HG03175 (cell line): ENCODE measurements at regions not wholly inside any gene's neighbourhood (a gene's known extent, or its start where the extent isn't known, plus 50 kb on each side); places are given as distances from the start of the nearest gene placed in this dataset.

ENCODE experiments used
- ATAC-seq: cut with Tn5 transposase; IDR thresholded peaks from one replicate; pipeline ENCODE4 v1.9.1; 2021; ENCODE audit warnings: mild to moderate bottlenecking, moderate library complexity; ENCODE audit not compliant: unreplicated experiment

DNA sequence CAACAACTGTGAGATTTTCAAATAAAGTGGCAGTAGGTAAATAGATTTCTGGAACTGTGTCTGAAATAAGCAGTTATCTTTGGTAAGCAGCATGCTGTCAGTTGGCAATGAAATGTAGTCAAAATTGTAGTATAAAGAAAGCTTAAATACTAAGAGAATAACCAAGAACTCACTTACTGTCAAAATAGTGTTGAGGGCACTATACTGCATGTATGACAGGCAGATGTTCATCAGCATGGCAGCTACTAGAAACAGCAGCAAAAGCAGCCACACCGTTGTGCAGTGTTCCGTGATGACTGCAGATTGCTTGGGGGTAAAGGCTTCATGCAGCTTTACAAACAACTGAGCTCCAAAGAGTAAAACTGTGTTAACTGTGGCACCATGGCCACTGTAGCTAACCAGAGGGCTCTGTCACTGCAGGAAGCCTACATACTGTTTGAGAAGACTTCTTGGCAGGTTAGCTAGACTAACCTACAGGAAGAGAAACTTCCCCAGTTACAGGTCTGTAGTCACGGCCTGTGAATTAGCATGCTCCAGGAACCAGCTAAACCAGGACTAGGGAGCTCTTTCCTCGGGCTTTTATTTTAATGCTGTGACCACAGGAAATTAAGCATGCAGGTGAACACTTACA is 459.7 kb downstream of the TBL1XR1 start:
- no peak for ATAC-seq

DNA sequence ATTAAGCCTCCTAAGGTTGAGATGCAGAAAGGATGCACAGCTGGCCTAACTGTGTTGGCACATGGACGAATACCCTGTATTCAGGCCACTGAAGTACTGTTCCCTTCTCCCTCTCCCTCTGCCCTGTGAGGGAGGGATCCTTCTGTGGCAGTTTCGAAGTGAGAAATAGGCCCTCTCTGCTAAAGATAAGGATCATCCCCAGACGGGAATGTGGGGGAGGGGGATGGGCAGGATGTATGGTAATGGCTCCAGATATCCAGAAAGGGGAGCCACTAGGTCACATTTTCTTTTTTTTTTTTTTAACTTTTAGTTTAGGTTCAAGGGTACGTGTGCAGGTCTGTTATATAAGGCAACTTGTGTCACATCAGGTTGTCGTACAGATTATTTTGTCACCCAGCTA is 463.1 kb downstream of the TBL1XR1 start:
- no peak for ATAC-seq

DNA sequence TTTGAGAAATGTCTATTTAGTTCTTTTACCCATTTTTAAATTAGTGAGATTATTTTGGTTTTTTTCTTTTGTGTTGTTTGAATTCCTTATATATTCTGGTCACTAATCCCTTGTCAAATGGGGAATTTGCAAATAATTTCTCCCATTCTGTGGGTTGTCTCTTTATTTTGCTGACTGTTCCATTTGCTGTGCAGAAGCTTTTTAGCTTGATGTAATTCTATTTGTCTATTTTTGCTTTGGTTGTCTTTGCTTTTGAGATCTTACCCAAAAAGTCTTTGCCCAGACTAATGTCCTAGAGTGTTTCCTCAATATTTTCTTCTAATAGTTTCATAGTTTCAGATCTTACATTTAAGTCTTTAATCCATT is 472.9 kb downstream of the TBL1XR1 start:
- ATAC-seq = no peak

DNA sequence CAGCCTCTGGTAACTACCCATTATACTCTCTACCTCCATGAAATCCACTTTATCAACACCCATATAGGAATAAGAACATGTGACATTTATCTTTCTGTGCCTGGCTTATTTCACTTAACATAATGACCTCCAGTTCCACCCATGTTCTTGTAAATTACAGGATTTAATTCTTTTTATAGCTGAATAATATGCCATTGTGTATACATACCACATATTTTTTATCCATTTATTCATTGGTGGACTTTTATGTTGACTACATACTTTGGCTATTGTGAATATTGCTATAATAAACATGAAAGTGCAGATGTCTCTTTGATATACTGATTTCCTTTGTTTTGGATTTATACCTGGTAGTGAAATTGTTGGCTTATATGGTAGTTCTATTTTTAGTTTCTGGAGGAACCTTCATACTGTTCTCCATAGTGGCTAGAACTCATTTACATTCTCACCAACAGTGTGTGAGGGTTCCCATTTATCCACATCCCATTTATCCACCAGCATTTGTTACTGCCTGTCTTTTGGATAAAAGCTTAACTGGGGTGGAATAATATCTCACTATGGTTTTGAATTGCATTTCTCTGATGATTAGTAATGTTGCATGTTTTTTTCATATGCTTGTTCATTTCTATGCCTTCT is 473.4 kb downstream of the TBL1XR1 start:
- no peak for ATAC-seq

DNA sequence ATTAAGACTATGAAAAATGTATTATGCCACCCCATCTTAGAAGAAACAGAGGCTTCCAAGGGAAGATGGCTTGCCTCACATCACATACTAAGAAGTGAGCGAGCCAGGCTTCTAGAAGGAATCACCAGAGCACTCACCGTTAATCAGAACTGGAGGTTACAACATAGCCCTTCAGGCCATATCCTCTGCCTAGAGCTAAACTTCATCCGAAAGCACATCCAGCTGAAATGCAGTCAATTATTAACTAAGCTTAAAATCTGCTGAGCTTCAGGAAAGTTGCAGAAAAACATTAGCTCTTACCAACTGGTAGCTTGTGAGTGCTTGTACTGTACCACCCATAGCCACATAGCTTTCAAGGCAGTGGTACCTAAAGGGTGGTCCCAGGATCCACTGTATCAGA is 483.2 kb downstream of the TBL1XR1 start:
- ATAC-seq = no peak

DNA sequence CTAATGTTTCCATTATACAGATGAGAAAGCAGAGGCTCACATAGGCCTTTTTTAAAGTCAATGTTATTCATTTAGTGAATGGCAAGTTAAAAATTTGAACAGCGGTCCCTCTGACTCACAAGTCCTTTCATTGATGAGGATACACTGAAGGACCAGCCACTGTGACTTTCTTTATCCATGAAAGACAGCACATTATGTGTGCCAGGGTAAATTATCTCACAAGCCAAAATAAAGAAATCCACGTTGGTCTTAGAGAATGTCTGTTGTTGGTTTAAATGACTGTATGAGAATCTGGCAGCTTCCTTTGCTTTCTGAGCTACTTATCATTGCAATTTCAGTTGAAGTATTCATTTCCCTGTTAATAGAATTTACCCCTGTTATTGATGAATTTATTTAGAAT is 485.1 kb downstream of the TBL1XR1 start:
- ATAC-seq = no peak

DNA sequence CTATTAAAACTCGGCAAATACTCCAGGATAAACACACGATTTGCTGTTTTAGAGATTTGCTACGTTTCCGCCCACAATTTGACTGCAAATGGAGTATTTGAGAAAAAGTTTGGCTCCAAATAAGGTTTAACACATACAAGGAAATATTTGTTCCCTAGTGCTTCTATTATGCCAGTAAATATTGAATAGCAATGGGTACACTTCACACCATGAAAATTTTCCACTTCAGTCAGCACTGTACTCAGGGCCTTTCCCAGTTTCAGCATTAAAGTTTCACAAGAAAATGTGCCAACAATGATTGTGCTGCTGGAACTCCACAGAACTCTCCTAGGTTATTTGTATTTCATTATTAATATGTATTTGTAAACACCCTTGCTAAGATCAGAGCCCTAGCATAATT is 498.0 kb downstream of the TBL1XR1 start:
- no peak for ATAC-seq

DNA sequence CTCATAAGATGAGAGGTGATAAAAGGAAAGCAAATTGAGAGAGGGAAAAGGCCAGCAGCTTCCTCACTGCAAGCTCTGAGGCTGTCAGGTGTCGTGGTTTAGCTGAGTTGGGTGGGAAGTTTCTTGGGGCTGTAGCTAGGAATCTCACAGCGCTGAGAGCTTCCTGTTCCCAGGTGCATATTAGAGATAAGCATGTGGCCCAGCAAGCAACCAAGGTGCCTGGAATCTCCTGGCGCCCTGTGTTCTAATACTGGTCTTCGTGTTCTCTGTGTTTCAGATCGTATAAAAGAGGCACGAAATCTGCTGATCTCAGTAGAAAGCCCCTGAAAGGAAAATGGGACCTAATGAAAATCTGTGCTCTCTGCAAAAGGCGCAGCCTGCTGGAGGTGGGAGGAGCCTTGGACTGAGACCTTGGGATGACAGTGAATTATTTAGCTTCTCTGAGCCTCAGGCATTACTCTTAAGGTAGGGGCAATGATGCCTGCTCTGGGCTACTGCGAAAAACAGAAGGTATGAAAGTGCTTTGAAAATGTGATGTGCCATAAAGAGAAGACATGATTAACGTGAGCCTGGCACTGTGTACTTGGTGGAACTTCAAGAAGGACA is 499.9 kb downstream of the TBL1XR1 start:
- no peak for ATAC-seq

DNA sequence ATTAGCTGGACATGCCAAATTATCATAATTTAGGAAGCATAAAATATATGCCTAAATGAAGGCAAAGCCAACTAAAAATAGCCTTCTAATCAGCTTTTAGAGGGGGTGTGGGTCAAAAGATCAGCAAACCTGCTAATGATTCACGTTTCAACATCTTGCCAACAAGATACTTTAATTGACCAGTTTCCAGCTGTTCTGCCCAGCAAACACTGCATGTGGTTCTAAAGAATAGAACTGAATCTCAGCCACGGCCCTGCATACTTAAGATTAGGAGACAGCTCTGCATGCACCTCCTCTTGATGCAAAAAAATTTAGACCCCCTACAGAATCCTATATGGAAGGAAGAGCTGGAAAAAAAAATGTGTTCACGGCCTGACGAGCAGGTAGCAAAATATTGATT is 500.5 kb downstream of the TBL1XR1 start:
- ATAC-seq = no peak

DNA sequence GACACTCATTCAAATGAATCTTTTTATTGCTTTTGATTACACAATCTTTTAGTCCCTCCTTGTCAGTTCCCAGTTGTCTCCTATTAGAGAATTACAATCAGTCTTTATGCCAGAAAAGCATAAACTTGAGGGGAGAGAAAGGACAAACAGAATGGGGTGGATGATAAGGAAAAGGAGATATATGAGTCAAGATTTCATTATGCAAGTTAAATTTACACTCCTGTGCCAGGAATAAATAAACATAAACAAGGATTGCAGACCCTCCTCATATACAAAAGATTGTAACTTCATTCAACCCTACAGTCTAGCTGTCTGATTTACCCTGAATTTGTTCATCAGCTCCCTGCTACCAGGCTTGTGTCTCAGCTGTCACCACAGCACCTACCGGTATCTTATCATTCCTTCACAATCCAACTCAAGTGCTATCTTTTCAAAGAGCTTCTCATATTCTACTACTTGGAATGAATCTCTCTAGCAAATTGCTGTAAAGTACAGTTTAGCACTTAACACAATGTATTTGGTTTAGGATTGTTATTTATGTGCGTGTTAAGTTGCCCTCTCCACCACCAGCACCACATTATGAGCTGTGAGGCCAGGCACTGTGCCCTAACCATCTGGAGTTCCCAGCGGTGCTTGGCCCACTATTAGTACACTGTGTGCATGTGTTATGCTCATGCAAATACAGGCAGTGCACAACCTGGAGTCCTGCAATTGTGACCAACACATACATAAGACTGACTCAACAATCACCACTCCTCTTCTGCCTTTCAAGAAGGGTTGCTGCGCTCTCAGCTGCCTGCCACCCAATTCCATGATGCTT is 504.1 kb downstream of the TBL1XR1 start:
- ATAC-seq = no peak

DNA sequence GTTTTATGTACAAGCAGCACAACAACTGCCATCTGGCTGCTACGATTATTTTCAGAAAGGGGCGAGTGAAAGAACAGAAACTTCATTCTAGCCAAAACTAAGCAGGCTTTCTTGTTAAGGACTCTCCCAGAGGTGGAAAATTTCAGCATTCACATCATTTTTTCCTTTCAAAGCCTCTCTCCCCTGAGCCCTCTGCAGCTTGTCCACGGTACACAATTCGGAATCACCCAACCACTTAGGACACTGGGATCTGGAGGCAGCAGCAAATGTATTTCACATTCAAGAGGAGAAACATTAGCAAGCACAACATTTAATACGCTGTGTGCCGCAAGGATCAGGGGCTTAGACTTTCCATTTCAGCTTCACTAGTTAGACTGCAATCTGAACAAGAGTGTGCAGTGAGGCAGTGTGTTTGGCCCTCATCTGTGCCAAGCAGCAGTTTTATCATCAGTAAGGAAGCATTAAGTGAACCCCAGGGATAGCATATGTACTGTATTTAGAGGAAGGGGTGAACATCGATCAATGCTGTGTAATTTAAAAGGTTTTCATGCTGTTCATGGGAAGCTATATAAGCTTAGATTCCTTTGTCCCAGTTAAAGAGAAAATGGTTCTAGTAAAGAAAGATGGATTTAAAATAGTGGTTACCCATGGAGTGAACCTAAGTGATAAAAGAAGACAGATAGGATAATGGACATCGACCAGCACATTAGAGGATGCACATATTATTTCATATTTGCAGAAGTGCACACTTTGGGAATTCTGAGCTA is 504.9 kb downstream of the TBL1XR1 start:
- no peak for ATAC-seq

DNA sequence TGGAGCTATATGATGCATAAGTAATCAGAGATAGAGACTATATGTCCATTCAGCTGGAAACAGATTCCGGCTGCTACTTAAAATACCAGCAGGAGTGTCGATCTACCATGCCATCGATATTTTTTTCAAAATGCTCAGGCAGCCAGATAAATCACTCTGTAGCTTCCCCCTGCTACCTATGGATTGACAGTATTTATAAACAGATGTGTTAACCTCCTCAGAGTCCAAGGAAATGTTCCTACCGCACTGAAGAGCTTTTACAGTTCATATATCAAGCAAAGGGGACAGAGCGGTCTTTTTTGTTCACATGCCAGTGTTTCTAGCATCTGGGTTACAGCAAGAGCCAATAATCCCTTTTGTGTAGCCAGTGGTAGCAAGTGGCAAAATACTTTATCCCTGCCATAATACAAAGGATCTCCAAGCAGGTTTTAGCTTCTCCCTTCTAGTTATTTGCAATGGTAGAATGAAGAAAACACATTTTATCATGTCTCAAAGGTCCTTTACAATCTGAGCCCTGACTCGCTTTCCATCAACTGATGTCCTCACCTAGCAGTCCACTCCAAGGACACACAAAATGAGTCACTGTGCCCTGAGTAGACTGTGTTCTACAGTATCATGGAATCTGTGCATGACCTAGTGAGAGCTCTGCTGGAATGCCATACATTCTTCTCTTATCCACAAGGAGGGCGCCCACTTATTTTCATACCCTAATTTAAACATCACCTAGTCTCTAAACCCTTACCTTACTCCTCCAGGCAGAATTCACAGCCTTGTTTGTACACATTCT is 507.0 kb downstream of the TBL1XR1 start:
- ATAC-seq = no peak

DNA sequence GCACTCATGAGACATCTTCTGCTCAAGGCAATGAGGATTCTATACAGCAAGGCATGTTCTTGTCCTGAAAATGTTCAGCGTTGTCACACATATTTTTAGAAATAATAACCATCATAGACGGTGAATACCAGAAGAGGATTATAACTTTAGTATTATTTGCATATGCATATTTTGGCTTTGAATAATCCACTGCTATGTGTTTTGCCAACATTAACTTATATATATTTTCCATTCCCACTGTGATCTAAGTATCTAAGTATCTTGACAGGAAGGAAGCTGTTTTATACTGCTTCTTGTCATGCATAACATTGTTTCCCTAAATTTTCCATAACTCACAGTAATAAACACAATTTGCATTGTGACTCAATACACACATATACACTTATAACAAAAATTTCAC is 509.5 kb downstream of the TBL1XR1 start:
- no peak for ATAC-seq

DNA sequence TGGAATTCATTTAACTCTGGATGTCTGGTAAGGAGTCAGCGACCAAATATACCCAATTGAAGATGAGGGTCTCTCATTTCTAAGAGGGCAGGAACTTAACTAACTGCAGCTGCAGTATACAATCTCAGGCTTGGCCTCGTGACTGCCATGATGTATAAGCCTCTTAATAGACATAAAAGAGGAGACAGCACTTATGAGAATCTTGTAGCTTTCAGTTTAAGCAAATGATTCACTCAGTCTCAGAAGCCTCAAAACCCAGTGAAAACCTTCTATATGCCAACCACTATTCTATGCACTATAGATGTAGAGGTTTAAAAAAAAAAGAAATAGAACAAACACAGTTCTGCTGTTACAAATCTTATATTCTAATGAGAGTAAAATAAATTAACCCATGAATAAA is 513.9 kb downstream of the TBL1XR1 start:
- ATAC-seq = no peak

DNA sequence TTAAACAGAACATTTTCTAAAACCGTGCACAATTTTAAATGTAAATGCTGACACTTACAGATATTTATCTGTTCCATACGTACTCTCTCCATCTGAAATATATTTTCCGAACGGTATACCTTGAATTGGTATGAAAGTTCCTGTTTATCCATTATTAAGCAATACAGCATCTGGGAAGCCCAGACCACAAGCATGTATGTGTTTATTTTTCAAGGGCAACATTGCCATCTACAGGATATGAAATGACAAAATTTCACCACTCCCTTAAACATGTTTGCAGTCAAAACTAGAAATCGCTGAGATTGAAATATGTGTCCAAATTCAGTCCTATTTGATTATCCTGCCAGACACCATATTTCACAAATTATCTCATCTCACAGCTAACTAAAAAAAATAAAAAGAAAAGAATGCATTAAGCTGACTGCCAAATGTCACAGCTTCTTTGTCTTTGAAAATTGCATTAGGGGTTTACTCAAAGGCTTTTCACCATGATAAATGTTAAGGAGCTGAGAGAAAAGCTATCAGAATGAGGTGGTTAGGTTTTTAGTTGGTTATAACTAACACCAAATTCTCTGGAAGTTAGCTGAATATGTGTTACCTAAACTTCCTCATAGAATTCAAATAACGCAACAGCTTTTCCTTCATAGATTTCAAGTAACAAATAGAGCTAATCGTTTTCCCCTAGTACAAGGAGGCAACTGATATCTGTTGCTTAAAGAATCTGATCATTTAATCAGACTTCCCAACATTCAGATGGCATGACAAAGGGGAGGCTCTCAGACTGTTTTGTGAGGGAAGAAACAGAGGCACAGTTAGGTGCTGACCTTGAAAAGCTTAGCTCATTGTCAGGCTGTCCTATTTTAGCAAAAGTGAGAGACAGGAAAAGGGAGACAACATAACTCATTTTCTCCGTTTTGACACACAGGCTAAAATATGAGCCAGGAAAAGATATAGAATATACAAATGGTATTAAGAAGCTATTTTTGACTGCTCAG is 533.1 kb downstream of the TBL1XR1 start:
- no peak for ATAC-seq

DNA sequence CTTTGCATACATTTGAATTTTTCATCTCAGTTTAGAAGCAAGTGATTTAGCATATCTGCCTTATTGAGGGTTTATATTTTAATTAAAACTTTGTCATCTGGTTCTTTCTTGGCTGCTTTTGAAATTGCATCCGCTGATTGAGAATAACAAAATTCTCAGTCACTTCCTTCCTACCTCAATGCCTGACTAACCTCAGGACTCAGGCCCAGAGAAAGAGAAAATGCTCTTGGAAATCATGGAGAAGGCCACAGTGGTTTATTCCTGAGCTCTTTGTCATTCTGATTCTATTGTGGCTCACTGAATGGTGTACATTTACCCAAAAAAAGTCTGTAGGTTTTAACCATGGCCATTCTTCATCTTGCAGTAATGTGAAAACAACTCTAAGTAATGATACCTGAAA is 533.9 kb downstream of the TBL1XR1 start:
- no peak for ATAC-seq

DNA sequence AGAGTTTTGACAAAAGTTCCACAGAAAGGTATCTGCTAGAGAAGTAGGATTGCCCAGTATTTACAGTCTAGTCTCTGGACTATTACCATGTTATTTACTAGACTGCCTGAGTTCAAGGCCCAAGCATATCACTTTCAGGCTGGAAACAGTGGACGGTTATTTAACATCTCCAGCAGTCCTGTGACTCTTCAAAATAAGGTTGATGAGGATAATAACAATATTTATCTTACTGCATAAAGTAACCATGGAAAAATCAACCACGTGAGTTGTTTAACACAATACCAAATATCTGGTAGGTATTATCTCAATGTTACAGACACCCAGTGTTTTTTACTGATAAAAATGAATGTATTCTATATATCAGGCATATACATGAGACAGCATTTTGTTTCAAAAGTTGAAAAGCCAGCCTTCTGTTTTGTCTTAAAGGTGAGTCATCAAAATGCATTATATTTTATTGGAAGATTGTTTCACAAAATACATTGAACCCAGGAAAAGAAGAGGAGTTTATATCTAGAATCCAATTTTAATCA is 535.8 kb downstream of the TBL1XR1 start:
- no peak for ATAC-seq

DNA sequence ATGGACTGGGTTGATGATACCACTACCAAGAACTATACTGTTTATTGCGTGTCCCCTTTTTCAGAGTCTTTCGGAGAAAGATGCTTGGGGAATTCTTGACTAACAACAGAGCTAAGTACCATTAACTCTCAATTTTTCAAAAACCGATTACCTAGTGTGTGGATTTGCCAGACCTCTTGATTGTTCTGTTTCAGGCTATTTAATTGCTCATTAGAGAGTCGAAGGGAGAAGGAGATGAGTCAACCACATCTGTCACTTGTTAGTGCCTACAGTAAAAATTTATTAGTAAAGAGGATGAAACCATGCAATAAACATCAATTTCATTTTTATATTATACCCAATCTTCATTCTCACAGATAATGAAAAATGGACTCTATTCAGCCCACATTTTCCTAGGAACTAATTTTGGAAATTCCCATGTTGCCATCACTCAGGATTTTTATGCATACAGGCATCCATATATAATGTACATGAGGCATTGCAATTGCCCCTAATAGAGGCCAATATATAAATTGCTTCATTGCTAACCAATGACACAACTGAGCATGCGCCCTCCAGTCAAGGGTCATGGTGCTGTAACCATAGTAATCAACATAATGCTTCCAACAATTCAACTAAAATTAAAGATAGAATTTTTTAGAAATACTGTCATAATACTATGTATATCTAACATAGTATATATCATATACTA is 541.7 kb downstream of the TBL1XR1 start:
- ATAC-seq = no peak
